Upper lobe of left lung (tissue), 6 donors: ENCODE measurements at regions not wholly inside any gene's neighbourhood (a gene's known extent, or its start where the extent isn't known, plus 50 kb on each side); places are given as distances from the start of the nearest gene placed in this dataset.

Experiments used
- ATAC-seq, 2 donors: fragments of 200-7000 bp; cut with Tn5 transposase; one replicate each; pipeline ENCODE4 v1.9.1; 2022; ENCODE audit warnings: mild to moderate bottlenecking in 2 of 2, moderate library complexity in 2 of 2; ENCODE audit not compliant: low FRiP score in 2 of 2
- DNase-seq, 2 donors: peaks; one replicate each; pipeline ENCODE4 v3.0.0-alpha.2; 2019 to 2020
- H3K27ac ChIP-seq, 4 donors: fragments of 200-600 bp; sonication (generic); one replicate each; pipeline ENCODE4 v1.5.1; 2016 to 2019
- H3K27me3 ChIP-seq, 4 donors: fragments of 200-600 bp; sonication (generic); one replicate each; pipeline ENCODE4 v1.5.1; 2017 to 2019
- H3K36me3 ChIP-seq, 4 donors: fragments of 200-600 bp; sonication (generic); one replicate each; pipeline ENCODE4 v1.5.1; 2016 to 2019
- H3K4me1 ChIP-seq, 4 donors: fragments of 200-600 bp; sonication (generic); one replicate each; pipeline ENCODE4 v1.5.1; 2018 to 2019
- H3K4me3 ChIP-seq, 4 donors: fragments of 200-600 bp; sonication (generic); one replicate each; pipeline ENCODE4 v1.5.1; 2017 to 2019; ENCODE audit warnings: mild to moderate bottlenecking in 2 of 4, moderate library complexity in 1 of 4
- H3K9me3 ChIP-seq, 4 donors: fragments of 200-600 bp; sonication (generic); one replicate each; pipeline ENCODE4 v1.5.1; 2018 to 2019
- CTCF ChIP-seq, 6 experiments: fragments of 450-650 bp in 4 of 6; fragments of 200-600 bp in 2 of 6; sonication (generic) in 2 of 6; IDR thresholded peaks; one replicate each; pipeline ENCODE4 v1.5.1; 2016 to 2019; ENCODE audit warnings: antibody characterized with exemption in 6 of 6
- EP300 ChIP-seq, 4 donors: sonication (generic); formaldehyde crosslinking; IDR thresholded peaks; one replicate each; pipeline ENCODE4 v1.5.1; 2017; ENCODE audit warnings: antibody characterized with exemption in 4 of 4, control low read depth in 2 of 4
- POLR2A ChIP-seq, 4 donors: fragments of 450-650 bp; IDR thresholded peaks; one replicate each; pipeline ENCODE4 v1.5.1; 2016 to 2017; ENCODE audit warnings: antibody characterized with exemption in 4 of 4, mild to moderate bottlenecking in 2 of 4
- POLR2AphosphoS5 ChIP-seq, 2 donors: sonication (generic); formaldehyde crosslinking; IDR thresholded peaks; one replicate each; pipeline ENCODE4 v1.5.1; 2017; ENCODE audit warnings: antibody characterized with exemption in 2 of 2
- WGBS, 2 donors: methylation state at CpG; one replicate each; pipeline ENCODE4 v1.1.5; 2017 to 2018; 5-methylcytosine and 5-hydroxymethylcytosine counted together
- donor health status: DM: no; HTN: no; CAD: no; lungs with moderate emphysema.
- donor health status: DM: no; HTN: yes; CAD: no; lungs with severe emphysema.

- no peak for TF ChIP-seq POLR2AphosphoS5 (IDR thresholded peaks at IDR 0.05)
- no peak for TF ChIP-seq POLR2A (IDR thresholded peaks at IDR 0.05)
- no peak for TF ChIP-seq EP300 (IDR thresholded peaks at IDR 0.05)
- TF ChIP-seq CTCF (IDR thresholded peaks at IDR 0.05) = no peak
- ATAC-seq (no peak), DNase-seq (no peak)
- H3K27ac ChIP-seq = no peak overlapping the region
- H3K36me3 ChIP-seq = no peaks in the 10 kb centered on the region
- H3K4me1 ChIP-seq = no peaks in the 10 kb centered on the region
- no peaks in the 10 kb centered on the region for H3K27me3 ChIP-seq
- no peak overlapping the region for H3K4me3 ChIP-seq
- 75 to 82% methylated on average over 5 of the region's 5 CpGs for WGBS, 2 donors
- H3K9me3 ChIP-seq = no peaks in the 10 kb centered on the region
Observed at GRCh38 chr16:63925221-63925620, 1196.6 kb downstream of the CDH11 start.

- TF ChIP-seq POLR2A (IDR thresholded peaks at IDR 0.05) = no peak
- H3K27ac ChIP-seq = no peak overlapping the region
- H3K4me3 ChIP-seq = no peak overlapping the region
- DNase-seq (no peak), ATAC-seq (no peak)
- H3K4me1 ChIP-seq = no peaks in the 10 kb centered on the region
- H3K9me3 ChIP-seq = peaks cover 0 to 7% (median 0%) of the 10 kb centered on the region in 4 donors
- H3K36me3 ChIP-seq = no peaks in the 10 kb centered on the region
- no peaks in the 10 kb centered on the region for H3K27me3 ChIP-seq
Observed at GRCh38 chr16:63922560-63922959, 1199.3 kb downstream of the CDH11 start.

- Histone ChIP-seq H3K4me3 (no peak overlapping the region), H3K36me3 (no peaks in the 10 kb centered on the region), H3K27ac (no peak overlapping the region), H3K27me3 (no peaks in the 10 kb centered on the region), H3K4me1 (no peaks in the 10 kb centered on the region), H3K9me3 (peaks cover 0 to 7% (median 0%) of the 10 kb centered on the region in 4 donors)
- no peak for ATAC-seq
- whole genome bisulfite sequencing, 2 donors = 77 to 83% methylated on average over 3 of the region's 3 CpGs
- no peak for DNase-seq
- no peak for TF ChIP-seq EP300 (IDR thresholded peaks at IDR 0.05)
- no peak for TF ChIP-seq POLR2AphosphoS5 (IDR thresholded peaks at IDR 0.05)
- no peak for TF ChIP-seq CTCF (IDR thresholded peaks at IDR 0.05)
- TF ChIP-seq POLR2A (IDR thresholded peaks at IDR 0.05) = no peak
Observed at GRCh38 chr16:63921737-63922295, 1200.0 kb downstream of the CDH11 start.

- WGBS, 2 donors = 77 to 83% methylated on average over 1 of the region's 1 CpG
- ATAC-seq (no peak), DNase-seq (no peak)
- no peaks in the 10 kb centered on the region for H3K4me1 ChIP-seq
- H3K27me3 ChIP-seq = no peaks in the 10 kb centered on the region
- no peak overlapping the region for H3K4me3 ChIP-seq
- no peaks in the 10 kb centered on the region for H3K9me3 ChIP-seq
- no peaks in the 10 kb centered on the region for H3K36me3 ChIP-seq
- TF ChIP-seq CTCF (IDR thresholded peaks at IDR 0.05) (no peak), EP300 (IDR thresholded peaks at IDR 0.05) (no peak), POLR2A (IDR thresholded peaks at IDR 0.05) (no peak), POLR2AphosphoS5 (IDR thresholded peaks at IDR 0.05) (no peak)
- H3K27ac ChIP-seq = no peak overlapping the region
Observed at GRCh38 chr16:63913290-63913689, 1208.6 kb downstream of the CDH11 start.

- H3K36me3 ChIP-seq = no peaks in the 10 kb centered on the region
- no peak for TF ChIP-seq POLR2A (IDR thresholded peaks at IDR 0.05)
- no peak for TF ChIP-seq POLR2AphosphoS5 (IDR thresholded peaks at IDR 0.05)
- no peak for TF ChIP-seq CTCF (IDR thresholded peaks at IDR 0.05)
- TF ChIP-seq EP300 (IDR thresholded peaks at IDR 0.05) = no peak
- ATAC-seq = no peak
Observed at GRCh38 chr16:63907251-63907650, 1214.6 kb downstream of the CDH11 start.

More at GRCh38 chr16:63907251-63907650, 1214.6 kb downstream of the CDH11 start:
- Histone ChIP-seq H3K4me3 (no peak overlapping the region), H3K27me3 (no peaks in the 10 kb centered on the region), H3K9me3 (no peaks in the 10 kb centered on the region), H3K4me1 (no peaks in the 10 kb centered on the region), H3K27ac (no peak overlapping the region)
- 75 to 81% methylated on average over 2 of the region's 2 CpGs for WGBS, 2 donors
- DNase-seq = no peak
